ENCODE measurements at regions not wholly inside any gene's neighbourhood (a gene's known extent, or its start where the extent isn't known, plus 50 kb on each side); places are given as distances from the start of the nearest gene placed in this dataset.
"Not testable (repeated sequence)": the region's sequence is repeated elsewhere in the genome, so short reads cannot be mapped to it uniquely, and the experiment has no call there.

DNA sequence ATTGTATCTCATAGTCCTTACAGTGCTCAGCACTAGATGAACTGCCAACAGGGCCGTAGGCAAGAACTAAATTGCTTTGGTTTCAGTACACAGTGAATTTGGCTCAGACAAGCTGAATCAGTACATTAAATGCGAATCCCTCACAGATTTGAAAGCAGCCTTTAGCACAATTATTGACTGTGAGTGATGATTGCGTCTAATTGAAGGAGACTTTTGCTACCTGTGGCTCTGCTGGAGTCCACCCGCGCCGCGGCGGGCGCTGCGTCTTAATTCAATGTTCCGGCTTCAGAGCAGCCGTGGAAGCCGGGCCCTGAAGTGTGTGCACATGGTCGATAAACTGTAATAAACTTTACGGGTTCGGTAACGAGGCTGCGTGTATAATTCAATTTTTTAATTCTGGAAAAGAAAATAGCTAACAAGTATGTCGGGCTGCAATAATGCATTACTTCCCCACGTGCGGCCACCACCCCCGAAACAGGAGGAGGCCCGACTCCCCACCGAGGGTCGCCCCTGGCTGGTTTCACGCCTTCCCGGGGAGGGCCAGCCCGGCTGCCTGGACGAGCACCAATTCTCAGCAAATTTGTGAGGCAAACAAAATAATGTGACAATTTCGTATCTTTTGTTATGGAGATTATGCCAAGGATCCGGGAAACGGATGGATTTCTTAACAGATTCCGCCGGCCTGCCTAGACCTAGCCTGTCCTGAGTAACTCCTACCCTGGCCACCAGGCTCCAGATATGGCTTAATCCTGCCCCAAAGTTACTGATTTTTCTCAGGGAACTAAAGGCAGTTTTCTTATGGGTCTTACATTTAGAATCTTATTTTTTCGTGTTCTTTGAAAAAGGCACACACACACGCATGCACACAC is 269.4 kb upstream of the IRX1 start:
- Histone ChIP-seq H3K27me3 (replicated peaks; ENCODE audit: insufficient read depth) (no peaks in the 10 kb centered on the region), H4K20me1 (ENCODE audit: insufficient read depth) (no peaks in the 10 kb centered on the region), H3K4me1 (ENCODE audit: insufficient read depth) (peaks cover 7% of the 10 kb centered on the region; the same call in 1 of the 2 replicates), H3K9me3 (ENCODE audit: low read depth) (no peaks in the 10 kb centered on the region), H3K9ac (no peak overlapping the region), H2AFZ (no peak overlapping the region; the same call in 1 of the 2 replicates), H3K79me2 (ENCODE audit: insufficient read depth) (no peaks in the 10 kb centered on the region), H3K27ac (no peak overlapping the region), H3K36me3 (ENCODE audit: low read depth) (no peaks in the 10 kb centered on the region), H3K4me3 (no peak overlapping the region), H3K4me2 (ENCODE audit: unreplicated experiment) (no peak overlapping the region), H3F3A (ENCODE audit: insufficient read depth) (no peaks in the 10 kb centered on the region), H3K9me2 (ENCODE audit: insufficient read depth) (no peaks in the 10 kb centered on the region)
- WGBS, 2 experiments (ENCODE audit: low coverage in 1 of 2, low lambda C conversion rate in 2 of 2, missing lambda C conversion rate in 2 of 2), result 10 to 11% methylated on average over 36 of the region's 36 CpGs
- peak; percentile 43 for DNase-seq
- in situ Hi-C loops (cut with MboI), result no loop called here
- TF ChIP-seq EZH2phosphoT487 (IDR thresholded peaks at IDR 0.05; ENCODE audit: insufficient read depth, low read depth) (no peak), EZH2 (IDR thresholded peaks at IDR 0.05; ENCODE audit: insufficient read depth, poor library complexity, severe bottlenecking) (no peak)

- in situ Hi-C loops (cut with MboI), result no loop called here
- Histone ChIP-seq H3K4me1 (ENCODE audit: insufficient read depth) (peaks cover 11% of the 10 kb centered on the region; the same call in 1 of the 2 replicates), H3K27me3 (replicated peaks; ENCODE audit: insufficient read depth) (no peaks in the 10 kb centered on the region), H4K20me1 (ENCODE audit: insufficient read depth) (no peaks in the 10 kb centered on the region), H3K4me2 (ENCODE audit: unreplicated experiment) (no peak overlapping the region), H3F3A (ENCODE audit: insufficient read depth) (no peaks in the 10 kb centered on the region), H3K9ac (no peak overlapping the region), H3K9me3 (ENCODE audit: low read depth) (no peaks in the 10 kb centered on the region), H3K27ac (no peak overlapping the region), H3K9me2 (ENCODE audit: insufficient read depth) (no peaks in the 10 kb centered on the region), H3K36me3 (ENCODE audit: low read depth) (no peaks in the 10 kb centered on the region), H3K4me3 (no peak overlapping the region), H3K79me2 (ENCODE audit: insufficient read depth) (no peaks in the 10 kb centered on the region), H2AFZ (no peak overlapping the region; the same call in 1 of the 2 replicates)
- WGBS, 2 experiments (ENCODE audit: low coverage in 1 of 2, low lambda C conversion rate in 2 of 2, missing lambda C conversion rate in 2 of 2), result 19 to 20% methylated on average over 28 of the region's 28 CpGs
- DNase-seq, result peak; percentile 62
- TF ChIP-seq EZH2phosphoT487 (IDR thresholded peaks at IDR 0.05; ENCODE audit: insufficient read depth, low read depth) (no peak), EZH2 (IDR thresholded peaks at IDR 0.05; ENCODE audit: insufficient read depth, poor library complexity, severe bottlenecking) (no peak)
These were observed 270.2 kb upstream of the IRX1 start for GRCh38 chr5:3325201-3325971.

GRCh38 chr5:3324421-3325101 is 271.1 kb upstream of the IRX1 start:
- no peak for DNase-seq
- no peaks in the 10 kb centered on the region for H3K27me3 ChIP-seq (replicated peaks; ENCODE audit: insufficient read depth)
- 93 to 94% methylated on average over 24 to 33 of the region's 36 CpGs for WGBS, 2 experiments (ENCODE audit: low coverage in 1 of 2, low lambda C conversion rate in 2 of 2, missing lambda C conversion rate in 2 of 2)
- H3K4me3 ChIP-seq, result no peak overlapping the region
- H3K4me1 ChIP-seq (ENCODE audit: insufficient read depth), result peaks cover 11% of the 10 kb centered on the region; the same call in 1 of the 2 replicates
- in situ Hi-C loops (cut with MboI), result no loop called here
- H3K79me2 ChIP-seq (ENCODE audit: insufficient read depth), result no peaks in the 10 kb centered on the region
- no peaks in the 10 kb centered on the region for H3K36me3 ChIP-seq (ENCODE audit: low read depth)
- no peak overlapping the region for H2AFZ ChIP-seq
- H4K20me1 ChIP-seq (ENCODE audit: insufficient read depth), result no peaks in the 10 kb centered on the region
- H3K9me3 ChIP-seq (ENCODE audit: low read depth), result no peaks in the 10 kb centered on the region
- no peak overlapping the region for H3K4me2 ChIP-seq (ENCODE audit: unreplicated experiment)
- no peaks in the 10 kb centered on the region for H3F3A ChIP-seq (ENCODE audit: insufficient read depth)
- H3K27ac ChIP-seq, result no peak overlapping the region
- no peaks in the 10 kb centered on the region for H3K9me2 ChIP-seq (ENCODE audit: insufficient read depth)
- TF ChIP-seq EZH2 (IDR thresholded peaks at IDR 0.05; ENCODE audit: insufficient read depth, poor library complexity, severe bottlenecking) (no peak), EZH2phosphoT487 (IDR thresholded peaks at IDR 0.05; ENCODE audit: insufficient read depth, low read depth) (no peak)
- H3K9ac ChIP-seq, result no peak overlapping the region

- H3K9me3 ChIP-seq (ENCODE audit: low read depth); in situ Hi-C loops (cut with MboI); DNase-seq: not testable (repeated sequence)
These were observed 271.7 kb upstream of the IRX1 start for GRCh38 chr5:3323966-3324365.

More at GRCh38 chr5:3323966-3324365, 271.7 kb upstream of the IRX1 start:
- H3K36me3 ChIP-seq (ENCODE audit: low read depth); H2AFZ ChIP-seq; H3K27me3 ChIP-seq (replicated peaks; ENCODE audit: insufficient read depth); H3K9ac ChIP-seq; H3K79me2 ChIP-seq (ENCODE audit: insufficient read depth); H3K27ac ChIP-seq; H3K4me2 ChIP-seq (ENCODE audit: unreplicated experiment); H3F3A ChIP-seq (ENCODE audit: insufficient read depth); H4K20me1 ChIP-seq (ENCODE audit: insufficient read depth); H3K9me2 ChIP-seq (ENCODE audit: insufficient read depth); H3K4me3 ChIP-seq: not testable (repeated sequence)
- H3K4me1 ChIP-seq (ENCODE audit: insufficient read depth), result peaks cover 11% of the 10 kb centered on the region; the same call in 1 of the 2 replicates
- WGBS, 2 experiments (ENCODE audit: low coverage in 1 of 2, low lambda C conversion rate in 2 of 2, missing lambda C conversion rate in 2 of 2), result 84 to 85% methylated on average over 6 of the region's 6 CpGs

Data from GM23248 (cell line).